Gastroesophageal sphincter (tissue), 4 donors: ENCODE measurements at regions not wholly inside any gene's neighbourhood (a gene's known extent, or its start where the extent isn't known, plus 50 kb on each side); places are given as distances from the start of the nearest gene placed in this dataset.

Experiments
- ATAC-seq: fragments of 150-250 bp; one replicate; pipeline ENCODE4 v1.9.1; 2016; ENCODE audit warnings: mild to moderate bottlenecking, moderate library complexity
- H3K27ac ChIP-seq, 4 donors: fragments of 200-600 bp; sonication (generic) in 3 of 4; 1 replicate in 3 of 4; 2 replicates in 1 of 4; pipeline ENCODE4 v1.5.1; 2016 to 2019
- H3K27me3 ChIP-seq: fragments of 200-600 bp; sonication (generic); one replicate; pipeline ENCODE4 v1.5.1; 2019
- H3K36me3 ChIP-seq, 2 donors: fragments of 200-600 bp; sonication (generic); one replicate each; pipeline ENCODE4 v1.5.1; 2019; ENCODE audit warnings: control low read depth in 1 of 2
- H3K4me1 ChIP-seq, 3 donors: fragments of 200-600 bp; sonication (generic); 1 replicate in 2 of 3; 2 replicates in 1 of 3; pipeline ENCODE4 v1.5.1; 2016 to 2019; ENCODE audit warnings: control low read depth in 2 of 3
- H3K4me3 ChIP-seq, 2 donors: fragments of 200-600 bp; sonication (generic); one replicate each; pipeline ENCODE4 v1.5.1; 2019; ENCODE audit warnings: mild to moderate bottlenecking in 1 of 2, moderate library complexity in 1 of 2
- H3K9me3 ChIP-seq, 3 donors: fragments of 200-600 bp; sonication (generic); one replicate each; pipeline ENCODE4 v1.5.1; 2017 to 2019; ENCODE audit warnings: control low read depth in 2 of 3
- EP300 ChIP-seq: sonication (generic); formaldehyde crosslinking; IDR thresholded peaks from one replicate; pipeline ENCODE4 v1.6.1; 2017; ENCODE audit warnings: antibody characterized with exemption, mild to moderate bottlenecking
- POLR2A ChIP-seq, 2 donors: fragments of 450-650 bp; IDR thresholded peaks; one replicate each; pipeline ENCODE4 v1.6.1; 2017; ENCODE audit warnings: antibody characterized with exemption in 2 of 2, mild to moderate bottlenecking in 2 of 2, moderate library complexity in 1 of 2
- POLR2AphosphoS5 ChIP-seq: sonication (generic); formaldehyde crosslinking; IDR thresholded peaks from one replicate; pipeline ENCODE4 v1.6.1; 2017; ENCODE audit warnings: antibody characterized with exemption
- WGBS, 2 donors: methylation state at CpG; one replicate each; pipeline ENCODE4 v1.1.5; 2018; ENCODE audit warnings: low coverage in 1 of 2; 5-methylcytosine and 5-hydroxymethylcytosine counted together
- TF ChIP-seq, protein P1 (sequence below), 4 experiments: fragments of 200-600 bp in 2 of 4; fragments of 450-650 bp in 2 of 4; sonication (generic) in 1 of 4; IDR thresholded peaks; one replicate each; pipeline ENCODE4 v1.5.1; 2017 to 2019; ENCODE audit warnings: antibody characterized with exemption in 4 of 4, mild to moderate bottlenecking in 2 of 4, moderate library complexity in 2 of 4

DNA sequence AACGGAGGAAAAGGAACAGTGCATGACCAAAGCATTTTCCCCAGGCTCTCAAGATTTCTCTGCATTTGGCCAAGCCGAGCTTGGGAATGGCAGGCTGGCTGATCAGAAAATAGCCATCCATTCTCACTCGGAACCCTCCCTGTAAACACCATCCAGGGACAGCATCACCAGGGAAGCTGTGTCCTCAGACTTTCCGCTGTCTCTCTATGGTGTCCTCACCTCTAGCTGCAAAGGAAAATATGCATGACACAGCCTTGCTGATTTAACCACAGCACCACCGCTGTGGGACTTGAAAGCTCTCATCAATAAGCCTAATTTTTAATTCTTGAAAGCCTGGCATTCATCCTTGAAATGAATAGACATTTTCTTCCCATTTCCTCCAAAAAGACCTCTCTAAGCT is 311.7 kb downstream of the EIPR1 start:
- Histone ChIP-seq H3K4me3 (no peak overlapping the region), H3K27ac (no peak overlapping the region), H3K36me3 (no peaks in the 10 kb centered on the region), H3K27me3 (peaks cover 28% of the 10 kb centered on the region), H3K4me1 (no peaks in the 10 kb centered on the region), H3K9me3 (no peaks in the 10 kb centered on the region)
- no peak for ATAC-seq
- TF ChIP-seq EP300, result no peak
- TF ChIP-seq POLR2AphosphoS5, result no peak
- TF ChIP-seq, protein P1, sequence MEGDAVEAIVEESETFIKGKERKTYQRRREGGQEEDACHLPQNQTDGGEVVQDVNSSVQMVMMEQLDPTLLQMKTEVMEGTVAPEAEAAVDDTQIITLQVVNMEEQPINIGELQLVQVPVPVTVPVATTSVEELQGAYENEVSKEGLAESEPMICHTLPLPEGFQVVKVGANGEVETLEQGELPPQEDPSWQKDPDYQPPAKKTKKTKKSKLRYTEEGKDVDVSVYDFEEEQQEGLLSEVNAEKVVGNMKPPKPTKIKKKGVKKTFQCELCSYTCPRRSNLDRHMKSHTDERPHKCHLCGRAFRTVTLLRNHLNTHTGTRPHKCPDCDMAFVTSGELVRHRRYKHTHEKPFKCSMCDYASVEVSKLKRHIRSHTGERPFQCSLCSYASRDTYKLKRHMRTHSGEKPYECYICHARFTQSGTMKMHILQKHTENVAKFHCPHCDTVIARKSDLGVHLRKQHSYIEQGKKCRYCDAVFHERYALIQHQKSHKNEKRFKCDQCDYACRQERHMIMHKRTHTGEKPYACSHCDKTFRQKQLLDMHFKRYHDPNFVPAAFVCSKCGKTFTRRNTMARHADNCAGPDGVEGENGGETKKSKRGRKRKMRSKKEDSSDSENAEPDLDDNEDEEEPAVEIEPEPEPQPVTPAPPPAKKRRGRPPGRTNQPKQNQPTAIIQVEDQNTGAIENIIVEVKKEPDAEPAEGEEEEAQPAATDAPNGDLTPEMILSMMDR (IDR thresholded peaks at IDR 0.05), result no peak
- TF ChIP-seq POLR2A (IDR thresholded peaks at IDR 0.05), result no peak
- WGBS, 2 donors, result 59 to 89% methylated on average over 3 to 5 of the region's 5 CpGs

GRCh38 chr2:3062476-3063260 is 314.9 kb downstream of the EIPR1 start:
- Histone ChIP-seq H3K36me3 (no peaks in the 10 kb centered on the region), H3K4me1 (no peaks in the 10 kb centered on the region), H3K4me3 (no peak overlapping the region), H3K27me3 (peaks cover 28% of the 10 kb centered on the region), H3K9me3 (no peaks in the 10 kb centered on the region), H3K27ac (no peak overlapping the region)
- WGBS, 2 donors, result 80 to 83% methylated on average over 2 to 7 of the region's 15 CpGs
- no peak for ATAC-seq
- TF ChIP-seq EP300 (no peak), POLR2A (IDR thresholded peaks at IDR 0.05) (no peak), POLR2AphosphoS5 (no peak)
- TF ChIP-seq, protein P1 (IDR thresholded peaks at IDR 0.05), result no peak

DNA sequence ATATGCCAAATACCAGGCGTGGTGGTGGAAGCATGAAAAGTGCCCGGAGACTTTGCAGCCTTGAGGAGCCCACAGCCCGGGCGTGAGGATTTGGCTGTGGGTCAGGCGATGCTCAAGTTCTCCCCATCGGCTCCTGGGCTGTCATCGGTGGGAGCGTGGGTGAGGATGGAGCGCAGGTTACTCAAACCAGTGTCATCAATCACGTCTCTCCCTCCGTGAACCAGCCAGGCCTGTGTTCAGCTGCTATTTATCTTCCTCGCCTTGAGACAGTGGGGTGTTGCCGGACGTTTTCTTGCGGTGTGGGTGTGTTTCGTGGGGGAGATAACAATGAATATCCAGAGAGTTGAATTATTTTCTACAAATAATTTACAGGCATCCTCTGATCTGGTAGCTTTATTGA is 317.6 kb downstream of the EIPR1 start:
- Histone ChIP-seq H3K27ac (no peak overlapping the region), H3K4me3 (no peak overlapping the region), H3K4me1 (no peaks in the 10 kb centered on the region), H3K36me3 (no peaks in the 10 kb centered on the region), H3K9me3 (peaks cover 0 to 3% (median 0%) of the 10 kb centered on the region in 3 donors), H3K27me3 (peaks cover 28% of the 10 kb centered on the region)
- 49% methylated on average over 13 of the region's 16 CpGs; no CpG with 5 or more reads in 1 of the 2 donors for WGBS, 2 donors
- no peak for TF ChIP-seq EP300
- TF ChIP-seq POLR2AphosphoS5, result no peak
- TF ChIP-seq POLR2A (IDR thresholded peaks at IDR 0.05), result no peak
- TF ChIP-seq, protein P1 (IDR thresholded peaks at IDR 0.05), result no peak
- ATAC-seq, result no peak

GRCh38 chr2:3059141-3059925 is 318.3 kb downstream of the EIPR1 start:
- no peak for ATAC-seq
- no peak for TF ChIP-seq EP300
- TF ChIP-seq, protein P1 (IDR thresholded peaks at IDR 0.05), result no peak
- TF ChIP-seq POLR2A (IDR thresholded peaks at IDR 0.05), result no peak
- TF ChIP-seq POLR2AphosphoS5, result no peak

More at GRCh38 chr2:3059141-3059925, 318.3 kb downstream of the EIPR1 start:
- Histone ChIP-seq H3K27me3 (peaks cover 23% of the 10 kb centered on the region), H3K36me3 (no peaks in the 10 kb centered on the region), H3K9me3 (peaks cover 0 to 5% (median 0%) of the 10 kb centered on the region in 3 donors), H3K4me1 (no peaks in the 10 kb centered on the region), H3K27ac (no peak overlapping the region), H3K4me3 (no peak overlapping the region)
- WGBS, 2 donors, result 68 to 79% methylated on average over 4 to 12 of the region's 37 CpGs
